ENCODE measurements at regions not wholly inside any gene's neighbourhood (a gene's known extent, or its start where the extent isn't known, plus 50 kb on each side); places are given as distances from the start of the nearest gene placed in this dataset.

- TF ChIP-seq POLR2AphosphoS5 (IDR thresholded peaks at IDR 0.05; ENCODE audit: low read depth) (no peak), CTCF (IDR thresholded peaks at IDR 0.05; ENCODE audit: insufficient read depth, low read length) (no peak), GABPA (IDR thresholded peaks at IDR 0.05; ENCODE audit: low read depth) (no peak)
Observed at GRCh38 chr5:158421319-158421718, 562.4 kb upstream of the CLINT1 start.

All from HL-60 (cell line).